HCT116 (cell line): ENCODE measurements at regions not wholly inside any gene's neighbourhood (a gene's known extent, or its start where the extent isn't known, plus 50 kb on each side); places are given as distances from the start of the nearest gene placed in this dataset.

ENCODE experiments used
- ATAC-seq: fragments of 200-7000 bp; cut with Tn5 transposase; 2 replicates; pipeline ENCODE4 v1.9.1; 2020; ENCODE audit warnings: mild to moderate bottlenecking, moderate library complexity
- BruUV-seq: library from RNA; stranded (reverse); fragments of 400-500 nt; replicated peaks from 2 replicates; lab custom pipeline; 2021; lab: Mats Ljungman, UMichigan
- CTCF ChIA-PET: fragments of 300-600 bp; sonication (Branson Sonifier 250); formaldehyde crosslinking; loops from one replicate; lab custom pipeline; 2021; ENCODE audit warnings: antibody characterized with exemption; lab: Charles Lee
- POLR2A ChIA-PET: fragments of 300-600, 350-600 bp; sonication (Branson Sonifier 250); formaldehyde crosslinking; loops from one replicate; lab custom pipeline; 2021; ENCODE audit warnings: antibody characterized with exemption; lab: Charles Lee
- RAD21 ChIA-PET, 2 experiments: fragments of 300-600 bp; sonication (Branson Sonifier 250); formaldehyde crosslinking; loops; one replicate each; lab custom pipeline; 2023; ENCODE audit warnings: low total read pairs in 2 of 2; ENCODE audit not compliant: uncharacterized antibody in 2 of 2, unreplicated experiment in 2 of 2, low non-redundant PET in 1 of 2; lab: Charles Lee
- DNase-seq: peaks from one replicate; pipeline ENCODE4 v3.0.0-alpha.2; 2010; ENCODE audit warnings: low read depth, low spot score
- H2AFZ ChIP-seq: fragments of 200-600 bp; shearing (Covaris generic), sonication (generic); 2 replicates; pipeline ENCODE4 v1.6.1; 2017; ENCODE audit warnings: low read depth, mixed run types, mixed read lengths, antibody characterized with exemption, low read length; ENCODE audit not compliant: poor library complexity, severe bottlenecking
- H3K27ac ChIP-seq: 2 replicates; pipeline ENCODE4 v1.5.1; 2012; ENCODE audit warnings: low read depth, low read length
- H3K27me3 ChIP-seq: fragments of 200-600 bp; sonication (generic); 2 replicates; pipeline ENCODE4 v1.6.1; 2016; ENCODE audit warnings: mixed run types, low read length, mixed read lengths; ENCODE audit not compliant: insufficient read depth
- H3K36me3 ChIP-seq, 2 experiments: fragments of 200-500 bp in 1 of 2; fragments of 200-600 bp in 1 of 2; sonication (Bioruptor generic) in 1 of 2; sonication (generic) in 1 of 2; 2 replicates each; pipeline versions ENCODE4 v1.5.1 to v1.6.1; 2014 to 2016; ENCODE audit warnings: low read length in 2 of 2, inconsistent platforms in 1 of 2, mixed read lengths in 1 of 2, mixed run types in 1 of 2; ENCODE audit not compliant: insufficient read depth in 2 of 2, control insufficient read depth in 1 of 2
- H3K4me1 ChIP-seq, 2 experiments: fragments of 200-600 bp in 1 of 2; sonication (generic) in 1 of 2; 2 replicates each; pipeline versions ENCODE4 v1.5.1 to v1.6.1; 2012 to 2017; ENCODE audit warnings: low read length in 2 of 2, inconsistent platforms in 1 of 2, mild to moderate bottlenecking in 1 of 2, mixed read lengths in 1 of 2, mixed run types in 1 of 2, moderate library complexity in 1 of 2; ENCODE audit not compliant: insufficient read depth in 2 of 2, control insufficient read depth in 1 of 2
- H3K4me2 ChIP-seq: fragments of 200-600 bp; sonication (generic); 2 replicates; pipeline ENCODE4 v1.6.1; 2017; ENCODE audit warnings: mixed run types, low read length, mixed read lengths
- H3K4me3 ChIP-seq, 2 experiments: fragments of 200-600 bp in 1 of 2; sonication (generic) in 1 of 2; replicated peaks in 1 of 2; 2 replicates each; pipeline ENCODE4 v1.5.1; 2011 to 2016; ENCODE audit warnings: low read length in 2 of 2, control low read depth in 1 of 2, low read depth in 1 of 2, mild to moderate bottlenecking in 1 of 2, mixed read lengths in 1 of 2, mixed run types in 1 of 2
- H3K79me2 ChIP-seq: fragments of 200-600 bp; sonication (generic); 2 replicates; pipeline ENCODE4 v1.6.1; 2017; ENCODE audit warnings: mild to moderate bottlenecking, mixed run types, low read length, moderate library complexity, mixed read lengths; ENCODE audit not compliant: insufficient read depth
- H3K9ac ChIP-seq: fragments of 200-600 bp; sonication (generic); 2 replicates; pipeline ENCODE4 v1.6.1; 2016; ENCODE audit warnings: low read length, mixed read lengths
- H3K9me2 ChIP-seq: fragments of 200-600 bp; sonication (generic), shearing (Covaris generic); 2 replicates; pipeline ENCODE4 v1.6.1; 2017; ENCODE audit warnings: mixed run types, mild to moderate bottlenecking, moderate library complexity; ENCODE audit not compliant: insufficient read depth
- H3K9me3 ChIP-seq, 2 experiments: fragments of 200-500 bp in 1 of 2; fragments of 200-600 bp in 1 of 2; sonication (Bioruptor generic) in 1 of 2; sonication (generic) in 1 of 2; 2 replicates each; pipeline ENCODE4 v1.6.1; 2014 to 2017; ENCODE audit warnings: low read length in 2 of 2, mixed read lengths in 2 of 2, inconsistent platforms in 1 of 2, low read depth in 1 of 2, mild to moderate bottlenecking in 1 of 2, mixed run types in 1 of 2, moderate library complexity in 1 of 2; ENCODE audit not compliant: control insufficient read depth in 1 of 2, insufficient read depth in 1 of 2
- H4K20me1 ChIP-seq: fragments of 200-600 bp; sonication (generic), shearing (Covaris generic); 2 replicates; pipeline ENCODE4 v1.6.1; 2017; ENCODE audit warnings: mixed run types, mild to moderate bottlenecking, moderate library complexity; ENCODE audit not compliant: insufficient read depth
- CBX3 ChIP-seq: IDR thresholded peaks from 2 replicates; pipeline ENCODE4 v1.6.1; 2012; ENCODE audit warnings: low read depth
- FOSL1 ChIP-seq: IDR thresholded peaks from 2 replicates; pipeline ENCODE4 v1.6.1; 2012; ENCODE audit warnings: low read depth
- POLR2AphosphoS5 ChIP-seq: IDR thresholded peaks from 2 replicates; pipeline ENCODE4 v1.6.1; 2011; ENCODE audit warnings: mild to moderate bottlenecking, low read depth, low read length, moderate library complexity
- SP1 ChIP-seq: IDR thresholded peaks from 2 replicates; pipeline ENCODE4 v1.6.1; 2012; ENCODE audit warnings: low read depth
- intact Hi-C: fragments of 100-400 bp; cut with micrococcal nuclease; formaldehyde crosslinking; loops from 2 replicates; pipeline ENCODE4 v1.10.0; 2022
- TF ChIP-seq, protein P1 (sequence below), 3 experiments: fragments of 200-600 bp in 1 of 3; sonication (generic) in 1 of 3; IDR thresholded peaks in 2 of 3; conservative IDR thresholded peaks in 1 of 3; 2 replicates each; pipeline ENCODE4 v1.5.1; 2012 to 2017; ENCODE audit warnings: low read depth in 2 of 3, low read length in 2 of 3, antibody characterized with exemption in 1 of 3, borderline replicate concordance in 1 of 3, control low read depth in 1 of 3, mild to moderate bottlenecking in 1 of 3, mixed read lengths in 1 of 3, mixed run types in 1 of 3, moderate library complexity in 1 of 3; ENCODE audit not compliant: insufficient read depth in 1 of 3
- TF ChIP-seq, protein P2 (sequence below): IDR thresholded peaks from 2 replicates; pipeline ENCODE4 v1.6.1; 2011; ENCODE audit warnings: mild to moderate bottlenecking, low read length, moderate library complexity; ENCODE audit not compliant: insufficient replicate concordance; ENCODE audit errors: extremely low read depth

DNA sequence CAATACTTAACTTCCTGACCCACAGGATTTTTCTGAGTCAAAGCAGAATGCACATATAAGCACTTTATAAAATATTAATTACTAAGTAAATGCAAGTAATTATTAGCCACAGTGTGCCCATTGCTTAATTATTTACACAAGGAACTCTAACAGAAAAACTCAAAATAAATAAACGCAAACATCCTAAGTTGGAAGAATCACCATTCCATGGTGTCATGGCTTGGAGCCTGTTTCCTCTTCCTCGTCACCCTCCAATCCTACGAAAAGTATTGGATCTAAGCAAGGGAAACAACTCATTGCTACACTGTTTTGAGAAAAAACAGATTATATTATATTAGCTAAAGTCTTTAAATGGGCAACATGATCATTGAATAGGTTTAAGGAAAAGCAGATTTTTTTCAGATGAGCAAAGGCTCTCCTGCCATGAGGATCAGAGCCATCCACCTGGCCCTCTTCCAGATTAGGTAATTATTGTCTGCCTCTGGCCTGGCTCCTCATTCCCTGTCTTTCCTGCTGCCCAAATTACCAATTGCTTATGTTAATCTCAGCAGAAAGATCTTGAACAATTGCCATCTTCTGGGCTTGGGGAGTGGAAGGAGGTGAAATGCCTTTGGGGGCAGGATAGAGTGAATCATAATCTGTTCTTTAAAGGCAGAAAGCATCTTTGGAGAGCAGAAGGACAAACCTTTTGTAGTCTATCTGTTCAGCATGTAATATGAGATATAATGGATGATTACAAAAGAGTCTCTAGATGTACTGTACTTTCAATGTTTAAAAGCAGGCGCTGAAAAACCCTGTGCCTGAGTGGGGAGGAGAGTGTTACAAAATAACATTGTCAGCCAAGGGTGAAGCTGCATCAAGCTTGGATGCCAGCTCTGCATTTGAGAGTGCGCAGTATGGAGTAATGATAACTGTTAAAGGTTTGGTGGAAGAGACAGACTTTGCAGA, 121.2 kb downstream of the DUSP10 start:
- POLR2A ChIA-PET = no interaction called here
- Histone ChIP-seq H3K36me3 (no peaks in the 10 kb centered on the region), H3K4me1 (no peaks in the 10 kb centered on the region), H3K4me3 (no peak overlapping the region), H3K27ac (no peak overlapping the region), H2AFZ (no peak overlapping the region), H3K9me2 (peaks cover 4% of the 10 kb centered on the region; the same call in 1 of the 2 replicates), H3K79me2 (no peaks in the 10 kb centered on the region), H3K4me2 (no peak overlapping the region), H3K9me3 (no peaks in the 10 kb centered on the region), H3K27me3 (no peaks in the 10 kb centered on the region), H3K9ac (no peak overlapping the region), H4K20me1 (no peaks in the 10 kb centered on the region)
- BruUV-seq = no TSS peak
- CTCF ChIA-PET = no interaction called here
- DNase-seq (no peak), ATAC-seq (no peak)
- RAD21 ChIA-PET = no interaction called here
- TF ChIP-seq FOSL1 = no peak
- no peak for TF ChIP-seq SP1
- TF ChIP-seq CBX3 = no peak
- no peak for TF ChIP-seq POLR2AphosphoS5
- TF ChIP-seq, protein P1, sequence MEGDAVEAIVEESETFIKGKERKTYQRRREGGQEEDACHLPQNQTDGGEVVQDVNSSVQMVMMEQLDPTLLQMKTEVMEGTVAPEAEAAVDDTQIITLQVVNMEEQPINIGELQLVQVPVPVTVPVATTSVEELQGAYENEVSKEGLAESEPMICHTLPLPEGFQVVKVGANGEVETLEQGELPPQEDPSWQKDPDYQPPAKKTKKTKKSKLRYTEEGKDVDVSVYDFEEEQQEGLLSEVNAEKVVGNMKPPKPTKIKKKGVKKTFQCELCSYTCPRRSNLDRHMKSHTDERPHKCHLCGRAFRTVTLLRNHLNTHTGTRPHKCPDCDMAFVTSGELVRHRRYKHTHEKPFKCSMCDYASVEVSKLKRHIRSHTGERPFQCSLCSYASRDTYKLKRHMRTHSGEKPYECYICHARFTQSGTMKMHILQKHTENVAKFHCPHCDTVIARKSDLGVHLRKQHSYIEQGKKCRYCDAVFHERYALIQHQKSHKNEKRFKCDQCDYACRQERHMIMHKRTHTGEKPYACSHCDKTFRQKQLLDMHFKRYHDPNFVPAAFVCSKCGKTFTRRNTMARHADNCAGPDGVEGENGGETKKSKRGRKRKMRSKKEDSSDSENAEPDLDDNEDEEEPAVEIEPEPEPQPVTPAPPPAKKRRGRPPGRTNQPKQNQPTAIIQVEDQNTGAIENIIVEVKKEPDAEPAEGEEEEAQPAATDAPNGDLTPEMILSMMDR (IDR thresholded peaks at IDR 0.05 in 2 of 3, conservative IDR thresholded peaks at IDR 0.05 in 1 of 3; ENCODE audit: borderline replicate concordance in 1 of 3, insufficient read depth in 1 of 3, low read depth in 2 of 3, low read length in 2 of 3) = no peak
- TF ChIP-seq, protein P2, sequence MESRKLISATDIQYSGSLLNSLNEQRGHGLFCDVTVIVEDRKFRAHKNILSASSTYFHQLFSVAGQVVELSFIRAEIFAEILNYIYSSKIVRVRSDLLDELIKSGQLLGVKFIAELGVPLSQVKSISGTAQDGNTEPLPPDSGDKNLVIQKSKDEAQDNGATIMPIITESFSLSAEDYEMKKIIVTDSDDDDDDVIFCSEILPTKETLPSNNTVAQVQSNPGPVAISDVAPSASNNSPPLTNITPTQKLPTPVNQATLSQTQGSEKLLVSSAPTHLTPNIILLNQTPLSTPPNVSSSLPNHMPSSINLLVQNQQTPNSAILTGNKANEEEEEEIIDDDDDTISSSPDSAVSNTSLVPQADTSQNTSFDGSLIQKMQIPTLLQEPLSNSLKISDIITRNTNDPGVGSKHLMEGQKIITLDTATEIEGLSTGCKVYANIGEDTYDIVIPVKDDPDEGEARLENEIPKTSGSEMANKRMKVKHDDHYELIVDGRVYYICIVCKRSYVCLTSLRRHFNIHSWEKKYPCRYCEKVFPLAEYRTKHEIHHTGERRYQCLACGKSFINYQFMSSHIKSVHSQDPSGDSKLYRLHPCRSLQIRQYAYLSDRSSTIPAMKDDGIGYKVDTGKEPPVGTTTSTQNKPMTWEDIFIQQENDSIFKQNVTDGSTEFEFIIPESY = no peak
- intact Hi-C loops = no loop called here
